ENCODE measurements at regions not wholly inside any gene's neighbourhood (a gene's known extent, or its start where the extent isn't known, plus 50 kb on each side); places are given as distances from the start of the nearest gene placed in this dataset.

DNA sequence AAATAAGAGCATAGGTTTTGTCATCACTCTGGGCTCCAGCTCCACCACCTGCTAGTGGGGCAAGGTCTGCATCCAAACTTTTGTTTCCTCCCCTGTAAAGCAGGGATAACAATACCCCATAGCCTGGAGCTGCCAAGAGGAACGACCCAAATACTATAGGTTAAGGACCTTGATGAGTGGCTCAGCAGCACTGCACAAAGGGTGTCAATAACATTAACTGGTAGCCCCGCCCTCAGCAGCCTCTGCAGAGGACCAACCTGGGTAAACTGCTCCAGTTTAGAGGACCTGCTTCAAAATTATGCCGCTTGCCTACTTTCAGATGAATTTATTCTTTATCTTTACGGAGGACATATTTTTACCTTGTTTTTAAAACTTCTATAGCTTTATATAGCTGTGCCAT lies 65.8 kb upstream of the RIOK3 start:
- DNase-seq (ENCODE audit: low spot score), result no peak

DNA sequence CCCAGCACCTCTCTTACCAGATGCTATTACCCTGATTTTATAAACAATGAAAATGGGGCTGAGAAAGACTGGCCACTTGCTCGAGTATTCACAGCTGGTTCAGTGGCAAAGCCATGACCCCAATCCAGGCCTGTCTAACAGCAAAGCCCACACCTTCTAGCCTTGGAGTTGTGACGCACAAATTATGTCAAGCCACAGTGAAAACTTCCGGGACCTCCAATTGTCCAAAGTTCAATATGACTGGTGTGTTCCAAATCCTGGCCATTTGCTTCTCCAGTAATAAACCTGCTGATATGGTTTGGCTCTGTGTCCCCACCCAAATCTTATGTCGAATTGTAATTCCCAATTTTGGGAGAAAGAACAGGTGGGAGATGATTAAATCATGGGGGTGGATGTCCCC lies 64.7 kb upstream of the RIOK3 start:
- no peak for DNase-seq (ENCODE audit: low spot score)

DNA sequence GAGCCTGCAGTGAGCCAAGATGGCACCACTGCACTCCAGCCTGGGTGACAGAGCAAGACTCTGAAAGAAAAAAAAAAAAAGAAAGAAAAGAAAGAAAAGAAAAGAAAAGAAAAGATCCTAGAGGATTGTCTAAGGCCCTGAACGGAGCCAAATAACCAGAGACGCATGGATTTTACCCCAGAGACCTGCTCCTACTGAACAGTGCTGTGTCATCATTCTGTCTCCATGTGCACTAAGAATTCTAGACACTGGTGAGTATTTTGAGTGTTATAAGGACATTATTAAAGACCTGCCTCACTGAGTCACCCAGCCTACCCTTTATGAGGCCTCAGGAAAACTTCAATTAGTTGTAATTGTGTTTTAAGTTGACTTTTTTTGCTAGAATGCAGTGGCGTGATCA lies 61.9 kb upstream of the RIOK3 start:
- no peak for DNase-seq (ENCODE audit: low spot score)

DNA sequence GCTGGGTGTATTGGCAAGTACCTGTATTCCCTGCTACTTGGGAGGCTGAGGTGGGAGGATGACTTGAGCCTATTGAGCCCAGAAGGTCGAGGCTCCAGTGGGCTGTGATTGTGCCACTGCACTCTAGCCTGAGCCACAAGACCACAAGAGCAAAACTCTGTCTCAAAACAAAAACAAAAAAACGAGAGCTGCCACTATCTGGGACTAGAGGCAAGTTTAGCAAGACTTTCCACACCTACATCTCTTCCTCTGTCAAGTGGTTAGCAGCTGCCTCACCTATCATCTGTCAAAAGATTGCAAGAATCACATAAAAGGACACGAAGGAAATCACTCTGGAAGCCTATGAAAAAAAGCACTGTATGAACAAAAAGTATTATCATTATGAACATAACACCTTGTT lies 55.2 kb upstream of the RIOK3 start:
- DNase-seq (ENCODE audit: low spot score), result no peak

DNA sequence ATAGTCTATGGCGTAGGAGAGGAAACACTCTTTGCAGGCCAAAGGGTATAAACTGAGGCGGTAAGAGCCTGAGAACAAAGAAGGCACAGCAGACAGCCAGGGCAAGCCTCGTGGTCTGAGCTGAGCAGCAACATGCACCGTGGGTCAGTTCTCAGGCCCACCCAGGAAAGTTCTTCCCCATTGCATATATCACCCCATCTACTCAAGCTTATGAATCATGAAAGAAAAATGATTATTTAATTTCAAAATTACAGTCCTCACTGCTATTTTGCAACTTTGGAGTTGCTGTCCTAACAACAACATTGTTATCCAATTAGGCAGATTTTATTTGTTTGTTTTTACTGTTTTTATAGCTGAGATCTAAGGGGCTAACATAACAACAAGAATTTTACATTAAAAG lies 54.7 kb upstream of the RIOK3 start:
- DNase-seq (ENCODE audit: low spot score), result no peak

DNA sequence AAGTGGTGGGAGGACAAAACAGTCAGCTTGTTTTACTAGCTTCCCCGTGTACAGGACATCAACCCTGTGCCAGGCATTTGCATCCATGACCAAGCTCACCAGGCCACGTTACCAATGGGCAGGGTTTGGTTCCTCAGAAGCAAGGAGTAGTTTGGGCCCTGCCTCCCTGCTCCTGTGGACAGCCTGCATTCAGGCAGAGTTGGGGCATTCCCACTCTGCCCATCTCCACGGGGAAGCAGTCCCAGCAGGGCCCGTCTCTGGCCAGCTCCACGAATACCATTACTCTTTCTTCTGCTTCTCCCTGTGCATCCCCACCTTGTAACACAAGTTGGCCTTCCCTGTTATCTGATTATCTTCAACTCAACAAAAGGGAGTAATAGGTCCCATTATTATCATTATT lies 54.0 kb upstream of the RIOK3 start:
- DNase-seq (ENCODE audit: low spot score), result no peak

DNA sequence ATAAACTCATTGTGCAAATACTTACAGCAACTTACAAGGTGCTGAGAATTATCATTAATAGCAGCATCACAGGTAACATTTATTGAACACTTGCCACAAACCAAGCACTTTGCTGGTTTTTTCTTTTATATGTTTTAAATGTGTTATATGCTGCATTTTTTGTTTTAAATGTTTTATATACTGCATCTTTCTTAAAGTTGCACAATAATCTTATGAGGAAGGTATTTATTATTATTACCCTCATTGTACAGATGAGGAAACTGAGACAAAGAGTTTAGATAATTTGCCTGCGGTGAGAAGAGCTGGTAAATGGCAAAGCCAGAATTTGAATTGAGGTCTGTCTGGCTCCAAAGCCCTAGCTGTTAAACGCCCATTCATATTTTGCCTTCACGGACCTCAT lies 52.2 kb upstream of the RIOK3 start:
- no peak for DNase-seq (ENCODE audit: low spot score)

DNA sequence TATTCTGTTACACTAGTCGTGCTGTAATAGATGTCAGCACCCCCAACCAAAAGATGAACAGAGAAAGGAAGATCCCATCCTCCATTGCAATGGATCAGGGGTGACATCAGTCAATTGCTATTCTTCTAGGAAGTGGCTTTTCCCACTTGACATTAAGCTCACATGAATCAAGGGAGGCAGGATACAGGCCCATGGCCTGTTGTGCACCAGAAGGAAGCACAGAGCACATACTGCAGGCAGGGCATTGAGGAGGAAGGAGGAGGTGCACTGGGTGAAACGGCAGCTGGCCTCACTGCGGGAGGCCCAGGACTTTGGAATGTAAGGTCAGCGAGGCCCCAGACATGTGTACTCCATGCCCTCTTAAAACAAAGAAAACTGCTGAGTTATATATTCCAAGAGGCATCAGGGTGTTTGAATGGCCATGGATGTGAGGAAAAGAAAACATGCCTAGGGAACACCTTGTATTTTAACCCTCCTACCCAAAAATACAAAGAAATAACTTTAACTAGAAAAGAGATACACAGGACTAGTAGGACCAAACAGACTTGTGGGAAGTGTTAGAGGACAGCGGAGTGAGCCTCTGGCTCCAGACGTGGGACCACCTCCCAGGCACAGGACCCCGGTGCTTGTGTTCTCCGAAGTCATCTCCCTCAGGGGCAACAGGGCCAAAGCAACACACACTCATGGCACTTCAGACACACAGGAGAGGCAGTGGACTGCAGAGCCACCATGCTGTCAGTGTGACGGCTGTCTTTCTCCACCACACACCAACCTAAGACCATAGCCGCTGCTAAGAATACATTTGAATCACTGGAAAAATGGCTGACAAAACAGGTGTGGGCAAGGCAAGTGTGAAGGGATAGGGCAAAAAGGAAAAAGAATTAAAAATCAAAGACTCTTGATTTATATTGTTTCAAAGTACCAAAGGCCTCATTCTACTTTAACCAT lies 51.4 kb upstream of the RIOK3 start:
- no peak for DNase-seq (ENCODE audit: low spot score)
